Kidney tubule cell (primary cell): ENCODE measurements at regions not wholly inside any gene's neighbourhood (a gene's known extent, or its start where the extent isn't known, plus 50 kb on each side); places are given as distances from the start of the nearest gene placed in this dataset.
"Not testable (repeated sequence)": the region's sequence is repeated elsewhere in the genome, so short reads cannot be mapped to it uniquely, and the experiment has no call there.

Experiments
- DNase-seq: peaks from one replicate; pipeline ENCODE4 v3.0.0-alpha.2; 2018; ENCODE audit warnings: low spot score

GRCh38 chr4:63275491-63275890 is 1133.8 kb downstream of the TECRL start:
- no peak for DNase-seq

GRCh38 chr4:63269156-63269555 is 1140.1 kb downstream of the TECRL start:
- no peak for DNase-seq

- no peak for DNase-seq
These were observed 1175.6 kb downstream of the TECRL start for GRCh38 chr4:63233671-63234070.

DNA sequence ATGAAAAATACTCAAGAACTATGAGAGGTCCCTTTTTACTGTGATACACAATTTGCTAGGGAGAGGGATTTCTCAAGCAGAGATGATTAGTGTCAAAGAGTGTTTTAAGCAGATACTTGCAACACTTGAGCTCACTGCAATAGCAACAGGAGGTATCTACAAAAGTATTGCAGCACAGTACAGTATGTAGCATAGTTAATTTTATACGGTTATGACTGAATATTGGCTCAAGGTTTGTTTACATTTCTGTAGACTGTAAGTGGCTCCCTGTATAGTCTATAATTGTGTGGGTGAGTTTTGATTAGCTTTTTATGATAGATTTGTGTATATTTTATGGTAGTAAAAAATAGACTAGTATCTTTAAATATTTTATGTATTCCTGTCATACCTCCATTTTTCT is 1177.2 kb downstream of the TECRL start:
- DNase-seq, result no peak

GRCh38 chr4:63226229-63226628 is 1183.0 kb downstream of the TECRL start:
- DNase-seq, result no peak

DNA sequence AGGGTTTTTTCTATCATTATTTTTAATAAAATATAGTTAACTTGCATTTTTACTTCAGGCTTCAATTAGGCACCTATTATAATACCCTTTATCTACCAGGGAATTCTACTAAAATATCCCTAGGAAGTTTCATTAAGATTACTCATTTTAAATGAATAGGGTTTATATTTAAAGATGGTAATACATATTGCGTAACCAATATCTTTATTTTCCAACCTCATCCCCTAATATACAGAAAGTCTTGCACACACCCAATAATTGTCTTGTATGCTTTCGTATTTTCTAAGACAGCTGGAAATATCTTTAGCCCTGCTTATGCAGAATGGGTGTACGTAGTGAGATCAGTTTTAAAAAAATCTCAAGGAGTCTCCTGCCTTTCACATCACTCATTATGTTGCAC is 1186.8 kb downstream of the TECRL start:
- no peak for DNase-seq

DNA sequence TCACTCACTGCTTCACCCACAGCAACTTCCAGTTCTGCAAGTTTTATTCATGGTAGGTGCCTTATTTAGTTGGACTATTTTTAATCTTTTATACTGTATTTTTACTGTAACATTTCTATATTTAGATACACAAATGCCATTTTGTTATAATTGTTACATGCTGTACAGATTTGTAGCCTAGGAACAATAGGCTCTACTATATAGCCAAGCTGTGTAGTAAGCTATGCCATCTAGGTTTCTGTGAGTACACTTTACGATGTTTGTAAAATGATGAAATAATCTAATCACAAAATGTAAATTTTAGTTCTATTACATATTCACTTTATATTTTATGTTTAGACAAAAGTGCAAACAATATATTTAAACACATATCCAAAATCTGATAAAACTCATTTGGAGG is 1187.8 kb downstream of the TECRL start:
- no peak for DNase-seq

DNA sequence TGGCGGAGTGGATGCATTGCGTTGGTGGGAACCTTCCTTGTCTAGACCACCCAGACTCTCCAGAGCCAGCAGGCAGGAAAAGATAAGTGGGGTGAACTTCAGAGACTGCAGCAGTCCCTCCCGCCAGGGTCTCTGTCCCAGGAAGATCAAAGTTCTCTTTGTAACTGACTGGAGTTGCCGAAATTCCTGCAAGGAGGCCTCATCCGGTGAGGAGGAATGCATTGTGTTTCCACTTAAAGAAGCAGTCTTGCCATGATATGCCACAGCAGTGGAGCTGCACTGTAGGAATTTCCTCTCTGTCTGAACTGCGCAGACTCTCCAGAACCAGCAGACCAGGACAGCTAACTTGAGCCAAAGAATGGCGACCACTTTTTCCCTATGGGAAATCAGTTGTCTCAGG is 1190.4 kb downstream of the TECRL start:
- no peak for DNase-seq

- no peak for DNase-seq
These were observed 1195.2 kb downstream of the TECRL start for GRCh38 chr4:63214076-63214475.

- DNase-seq, result no peak
These were observed 1197.3 kb downstream of the TECRL start for GRCh38 chr4:63211776-63212479.

DNA sequence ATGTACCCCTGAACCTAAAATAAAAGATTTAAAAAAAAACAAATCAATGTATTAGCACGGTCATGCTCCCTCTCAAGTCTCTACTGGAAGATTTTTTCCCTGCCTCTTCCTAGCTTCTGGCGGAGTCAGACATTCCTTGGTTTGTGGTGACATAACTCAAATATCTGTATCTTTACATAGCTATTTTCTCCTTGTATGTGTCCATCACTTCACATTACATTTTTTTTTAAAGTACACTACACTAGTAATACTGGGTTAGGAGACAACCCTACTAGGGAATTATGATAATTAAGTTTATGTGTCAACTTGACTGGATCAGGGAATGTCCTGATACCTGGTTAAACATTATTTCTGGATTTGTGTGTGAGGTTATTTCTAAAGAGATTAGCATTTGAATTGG is 1197.9 kb downstream of the TECRL start:
- DNase-seq, result no peak

- not testable (repeated sequence) for DNase-seq
These were observed 1216.2 kb downstream of the TECRL start for GRCh38 chr4:63193029-63193428.

- DNase-seq, result no peak
These were observed 1237.9 kb downstream of the TECRL start for GRCh38 chr4:63171341-63171740.

DNA sequence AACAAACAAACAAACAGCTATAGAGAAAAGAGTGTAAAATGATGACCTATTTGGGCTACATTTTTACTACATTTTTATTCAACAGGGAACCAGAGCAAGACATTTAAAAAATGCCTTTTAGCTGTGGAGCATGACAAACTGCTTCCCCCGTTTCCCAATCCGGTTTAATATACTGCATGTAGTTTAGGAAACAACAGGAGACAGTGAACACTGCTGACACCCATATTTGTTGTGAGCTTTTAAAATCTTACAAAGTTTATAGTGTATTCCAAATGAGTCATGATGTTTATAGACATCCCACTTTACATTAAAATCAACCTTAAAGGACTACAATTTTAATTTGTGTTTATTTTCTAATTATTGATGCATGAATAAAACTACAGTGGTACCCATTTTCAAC is 1238.3 kb downstream of the TECRL start:
- DNase-seq, result no peak

GRCh38 chr4:63169836-63170235 is 1239.4 kb downstream of the TECRL start:
- DNase-seq, result no peak

DNA sequence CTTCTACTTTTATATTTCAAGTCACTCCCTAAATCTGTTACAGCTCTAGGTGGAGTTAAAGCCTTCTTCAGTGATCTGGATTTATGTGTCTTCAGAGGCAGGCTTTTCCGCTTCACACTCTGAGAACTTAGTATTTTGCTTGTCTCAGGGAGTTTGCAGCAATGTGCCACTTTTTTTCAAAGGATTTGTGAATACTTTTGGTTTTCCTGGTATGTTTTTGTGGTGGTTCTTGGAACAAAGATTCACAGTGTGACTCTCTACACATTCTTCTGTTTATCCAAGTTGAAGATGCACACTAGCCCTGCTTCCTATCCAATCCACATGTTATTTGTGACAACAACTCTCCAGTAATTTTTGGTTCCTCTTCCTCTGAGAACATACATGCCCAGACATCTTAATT is 1253.7 kb downstream of the TECRL start:
- DNase-seq, result no peak

DNA sequence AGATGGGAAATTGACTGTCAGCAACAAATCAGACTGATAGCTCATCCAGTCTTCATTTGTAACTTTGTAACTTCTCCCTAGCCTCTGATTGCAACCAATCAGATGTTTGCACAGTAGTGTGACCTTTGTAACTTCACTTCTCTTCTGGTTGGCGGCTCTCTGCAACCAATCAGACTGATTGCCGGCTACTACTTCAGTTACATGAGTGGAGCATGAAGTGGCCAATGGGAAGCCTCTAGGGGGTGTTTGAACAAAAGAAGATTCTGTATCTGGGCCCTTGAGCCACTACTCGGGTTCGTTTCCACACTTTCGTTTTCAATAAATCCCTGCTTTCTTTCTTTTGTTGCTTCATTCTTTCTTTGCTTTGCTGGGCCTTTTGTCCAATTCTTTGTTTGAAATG is 1285.8 kb downstream of the TECRL start:
- no peak for DNase-seq

DNA sequence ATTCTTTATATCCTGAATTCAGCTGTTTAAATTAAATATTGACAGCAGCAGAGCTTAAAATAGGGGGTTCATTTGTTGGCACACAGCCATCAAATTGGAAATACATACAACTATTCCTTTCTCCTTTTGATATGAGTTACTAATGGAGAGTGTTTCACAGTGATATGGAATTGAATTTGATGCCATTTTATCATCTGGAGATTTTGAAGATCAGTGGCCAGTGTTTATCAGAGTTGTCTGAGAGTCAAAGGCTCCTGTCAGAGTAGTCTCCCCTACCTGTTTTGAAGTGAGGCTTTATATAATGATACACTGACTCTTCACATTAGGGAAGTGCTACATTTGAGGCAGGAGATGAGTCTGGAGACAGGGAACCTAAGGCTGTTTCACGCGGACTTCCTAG is 1286.3 kb downstream of the TECRL start:
- DNase-seq, result no peak

GRCh38 chr4:63106600-63106999 is 1302.7 kb downstream of the TECRL start:
- DNase-seq, result no peak

- DNase-seq, result no peak
These were observed 1303.4 kb downstream of the TECRL start for GRCh38 chr4:63105839-63106238.

DNA sequence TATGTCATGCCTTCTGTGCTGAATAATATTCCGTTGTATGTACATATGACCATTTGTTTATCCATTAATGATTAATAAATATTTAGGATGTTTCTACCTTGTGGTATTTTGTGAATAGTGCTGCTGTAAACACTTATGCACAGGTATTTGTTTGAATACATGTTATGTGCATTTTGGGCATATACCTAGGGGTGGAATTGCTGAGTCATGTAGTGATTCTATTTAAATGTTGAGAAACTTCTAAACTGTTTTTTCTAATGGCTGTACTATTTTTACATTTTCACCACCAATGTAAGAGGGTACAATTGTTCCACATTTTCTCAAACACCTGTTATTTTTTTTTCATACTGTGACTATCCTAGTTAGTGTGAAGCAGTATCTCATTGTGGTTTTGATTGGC is 1318.6 kb downstream of the TECRL start:
- DNase-seq, result no peak

DNA sequence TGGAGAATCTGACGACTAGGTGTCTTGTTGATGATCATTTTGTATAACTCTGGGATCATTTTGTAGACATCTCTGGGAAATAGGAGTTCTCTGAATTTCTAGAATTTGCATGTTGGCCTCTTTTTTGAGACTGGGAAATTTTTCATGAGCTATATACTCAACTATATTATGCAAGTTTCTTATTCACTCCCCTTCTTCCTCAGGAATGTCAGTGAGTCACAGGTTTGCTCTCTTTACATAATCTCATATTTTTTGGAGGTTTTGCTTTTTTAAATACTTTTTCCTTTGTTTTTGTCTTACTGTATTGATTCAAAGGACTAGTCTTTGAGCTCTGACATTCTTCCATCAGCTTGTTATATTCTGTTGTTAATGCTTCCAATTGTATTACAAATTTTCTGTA is 1324.2 kb downstream of the TECRL start:
- no peak for DNase-seq

DNA sequence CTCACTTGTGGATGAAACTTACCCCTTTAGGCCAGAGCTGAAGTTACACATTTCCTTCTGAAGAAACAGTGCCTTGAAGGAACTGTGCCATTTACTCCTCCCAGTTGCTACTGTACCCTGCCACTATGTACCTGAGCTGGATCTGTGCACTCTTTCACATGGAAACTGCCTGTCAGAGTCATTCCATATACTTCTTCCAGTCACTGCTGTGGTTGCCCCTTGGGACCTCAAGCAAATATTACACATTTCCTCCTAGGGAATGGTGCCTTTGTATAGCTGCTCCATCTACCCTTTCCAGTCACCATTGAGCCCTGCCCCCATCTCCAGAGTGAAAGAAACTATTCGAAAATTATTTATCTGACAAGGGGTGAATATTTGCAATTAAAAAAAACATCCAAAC is 1328.3 kb downstream of the TECRL start:
- no peak for DNase-seq

DNA sequence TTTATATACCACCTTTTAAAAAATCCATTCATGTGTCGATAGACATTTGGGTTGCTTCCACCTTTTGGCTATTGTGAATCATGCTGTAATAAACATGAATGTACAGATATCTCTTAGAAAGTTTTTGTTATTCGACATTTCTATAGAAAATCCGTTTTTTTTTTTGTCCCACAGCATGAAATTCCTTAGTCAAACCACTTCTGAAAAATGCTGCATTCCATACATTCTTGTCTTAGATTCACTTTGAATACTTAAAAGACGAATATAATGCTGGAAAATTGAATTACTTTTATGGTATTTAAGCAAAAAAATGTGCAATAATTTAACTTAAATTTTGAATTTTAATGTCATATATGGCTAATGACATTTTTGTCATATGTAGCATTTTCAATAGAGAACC is 1345.5 kb downstream of the TECRL start:
- no peak for DNase-seq

- not testable (repeated sequence) for DNase-seq
These were observed 1346.4 kb downstream of the TECRL start for GRCh38 chr4:63062891-63063290.
